A549 (cell line): ENCODE measurements at regions not wholly inside any gene's neighbourhood (a gene's known extent, or its start where the extent isn't known, plus 50 kb on each side); places are given as distances from the start of the nearest gene placed in this dataset.

Experiments
- ATAC-seq, 2 experiments: fragments of 200-7000 bp in 1 of 2; fragments of >200 bp in 1 of 2; cut with Nextera tagmentation in 1 of 2; cut with Tn5 transposase in 1 of 2; 3 replicates each; pipeline versions ENCODE4 v1.8.0 to v1.9.1; 2018 to 2020; ENCODE audit warnings: mild to moderate bottlenecking in 1 of 2, moderate library complexity in 1 of 2
- CTCF ChIA-PET: fragments of 300-600 bp; sonication (Branson Sonifier 250); formaldehyde crosslinking; extraction: SDS; loops from one replicate; lab custom pipeline; 2021; ENCODE audit warnings: antibody characterized with exemption, inconsistent platforms; lab: Yijun Ruan, JAX
- POLR2A ChIA-PET: fragments of 350-600 bp; formaldehyde crosslinking; extraction: SDS; loops from one replicate; lab custom pipeline; 2021; ENCODE audit warnings: antibody characterized with exemption, inconsistent platforms; lab: Yijun Ruan, JAX
- DNase-seq, 2 experiments: peaks; one replicate each; pipeline versions ENCODE4 v3.0.0 to v3.0.0-alpha.2; 2011 to 2016; ENCODE audit warnings: low read depth in 1 of 2, low spot score in 1 of 2
- FAIRE-seq: peaks from 2 replicates; lab custom pipeline; 2011; peaks lifted over from hg19 to GRCh38; lab: Jason Lieb, UNC
- H3K27ac ChIP-seq, 2 experiments: fragments of >200 bp; sonication (Bioruptor Twin); formaldehyde crosslinking; 3 replicates each; pipeline ENCODE4 v1.5.1; 2016 to 2017
- H3K4me1 ChIP-seq: fragments of >200 bp; sonication (Bioruptor Twin); formaldehyde crosslinking; 3 replicates; pipeline ENCODE4 v1.6.1; 2016
- H3K4me2 ChIP-seq: fragments of >200 bp; sonication (Bioruptor Twin); formaldehyde crosslinking; 3 replicates; pipeline ENCODE4 v1.6.1; 2016
- H3K4me3 ChIP-seq: fragments of >200 bp; sonication (Bioruptor Twin); formaldehyde crosslinking; 3 replicates; pipeline ENCODE4 v1.5.1; 2016
- H3K9me3 ChIP-seq: fragments of >200 bp; sonication (Bioruptor Twin); formaldehyde crosslinking; 3 replicates; pipeline ENCODE4 v1.6.1; 2016
- CBX8 ChIP-seq: fragments of 200-600 bp; sonication (generic); IDR thresholded peaks from 2 replicates; pipeline ENCODE4 v1.6.1; 2016
- CTCF ChIP-seq: fragments of >200 bp; sonication (Bioruptor Twin); formaldehyde crosslinking; IDR thresholded peaks from 3 replicates; pipeline ENCODE4 v1.5.1; 2016
- EP300 ChIP-seq, 2 experiments: fragments of >200 bp; sonication (Bioruptor Twin); formaldehyde crosslinking; IDR thresholded peaks; 2 replicates in 1 of 2; 3 replicates in 1 of 2; pipeline ENCODE4 v1.6.1; 2016 to 2017
- HMGXB4 ChIP-seq: fragments of 250-450 bp; sonication (Bioruptor Pico); IDR thresholded peaks from 2 replicates; pipeline ENCODE4 v1.5.0; 2021; ENCODE audit warnings: mild to moderate bottlenecking, moderate library complexity, borderline replicate concordance
- MAX ChIP-seq: IDR thresholded peaks from 2 replicates; pipeline ENCODE4 v1.6.1; 2012
- MAZ ChIP-seq: fragments of 150-350 bp; IDR thresholded peaks from 2 replicates; pipeline ENCODE4 v1.6.1; 2014; ENCODE audit warnings: antibody characterized with exemption, low read depth, low read length, borderline replicate concordance
- MYC ChIP-seq: IDR thresholded peaks from 2 replicates; pipeline ENCODE4 v1.6.1; 2012; ENCODE audit warnings: mild to moderate bottlenecking, inconsistent platforms, low read length, improper control_type of control experiment, borderline replicate concordance
- NFE2L2 ChIP-seq: fragments of 150-350 bp; conservative IDR thresholded peaks from 2 replicates; pipeline ENCODE4 v1.6.1; 2014; ENCODE audit warnings: low read length
- POLR2A ChIP-seq: IDR thresholded peaks from 2 replicates; pipeline ENCODE4 v1.6.1; 2012; ENCODE audit warnings: mild to moderate bottlenecking, low read length
- RAD21 ChIP-seq, 2 experiments: fragments of >200 bp in 1 of 2; sonication (Bioruptor Twin) in 1 of 2; formaldehyde crosslinking in 1 of 2; IDR thresholded peaks in 1 of 2; conservative IDR thresholded peaks in 1 of 2; 2 replicates in 1 of 2; 3 replicates in 1 of 2; pipeline ENCODE4 v1.6.1; 2012 to 2018; ENCODE audit warnings: inconsistent platforms in 1 of 2
- RCOR1 ChIP-seq: fragments of 150-350 bp; IDR thresholded peaks from 2 replicates; pipeline ENCODE4 v1.6.1; 2014; ENCODE audit warnings: antibody characterized with exemption, low read length, low read depth
- SMC3 ChIP-seq: fragments of >200 bp; sonication (Bioruptor Twin); formaldehyde crosslinking; IDR thresholded peaks from 3 replicates; pipeline ENCODE4 v1.6.1; 2018; ENCODE audit warnings: inconsistent platforms
- SREBF2 ChIP-seq: fragments of 450-650 bp; IDR thresholded peaks from 2 replicates; pipeline ENCODE4 v1.6.1; 2014; ENCODE audit warnings: mild to moderate bottlenecking, moderate library complexity
- TFCP2L1 ChIP-seq: fragments of 250-450 bp; sonication (Bioruptor Pico); IDR thresholded peaks from 2 replicates; pipeline ENCODE4 v1.5.0; 2021; ENCODE audit warnings: mild to moderate bottlenecking
- USF2 ChIP-seq: fragments of 450-650 bp; IDR thresholded peaks from 2 replicates; pipeline ENCODE4 v1.6.1; 2014; ENCODE audit warnings: antibody characterized with exemption
- ZFP36 ChIP-seq: fragments of 450-650 bp; IDR thresholded peaks from 2 replicates; pipeline ENCODE4 v1.6.1; 2014; ENCODE audit warnings: borderline replicate concordance; ENCODE audit not compliant: partially characterized antibody
- WGBS: methylation state at CpG from one replicate; pipeline ENCODE4 v1.1.6; 2017; ENCODE audit errors: missing lambda C conversion rate; 5-methylcytosine and 5-hydroxymethylcytosine counted together

GRCh38 chr13:79679334-79679733, 198.4 kb downstream of the NDFIP2 start:
- POLR2A ChIA-PET: interaction anchor here (0.8 kb wide), 1 partner anchor 662 kb away, joined by 3 read pairs; the partner anchor contains the start of gene SPRY2

GRCh38 chr13:79678100-79678499, 197.1 kb downstream of the NDFIP2 start:
- Histone ChIP-seq H3K27ac (no peak overlapping the region), H3K4me2 (no peak overlapping the region), H3K9me3 (peaks cover 6% of the 10 kb centered on the region; the same call in 1 of the 3 replicates), H3K4me1 (peaks cover 4% of the 10 kb centered on the region; the same call in 1 of the 3 replicates), H3K4me3 (no peak overlapping the region)
- ATAC-seq (no peak), FAIRE-seq (no peak), DNase-seq (no peak)
- 60% methylated on average over 2 of the region's 2 CpGs for WGBS
- POLR2A ChIA-PET: no interaction called here
- no peak for TF ChIP-seq USF2
- no peak for TF ChIP-seq CBX8
- no peak for TF ChIP-seq CTCF
- TF ChIP-seq MAZ: no peak
- CTCF ChIA-PET: interaction anchor here (1.0 to 1.6 kb wide), 5 partner anchors 8 to 685 kb away, joined by 3 to 6 read pairs (median 4); no protein-coding TSS in a partner anchor

More at GRCh38 chr13:79679334-79679733, 198.4 kb downstream of the NDFIP2 start:
- CTCF ChIA-PET: interaction anchor here (0.6 to 2.5 kb wide), 9 partner anchors 8 to 683 kb away, joined by 3 to 10 read pairs (median 3); no protein-coding TSS in a partner anchor
- H3K4me3 ChIP-seq: no peak overlapping the region
- DNase-seq: peak; percentile 3 to 69
- H3K9me3 ChIP-seq: peaks cover 6% of the 10 kb centered on the region; the same call in 1 of the 3 replicates
- TF ChIP-seq NFE2L2 (no peak), HMGXB4 (CRISPR knock-in tag) (no peak), SMC3 (peak; percentile 77), TFCP2L1 (CRISPR knock-in tag) (no peak), SREBF2 (no peak), POLR2A (no peak), MAX (no peak), CTCF (peak; percentile 64), ZFP36 (peak; percentile 57), MYC (no peak), RCOR1 (no peak), RAD21 (conservative IDR thresholded peaks at IDR 0.05 in 1 of 2, IDR thresholded peaks at IDR 0.05 in 1 of 2) (peak; percentile 76 to 79), EP300 (IDR thresholded peaks at IDR 0.05) (no peak)
- TF ChIP-seq, all 56 proteins: peak for 4
- no peak for FAIRE-seq
- peaks cover 4% of the 10 kb centered on the region; the same call in 1 of the 3 replicates for H3K4me1 ChIP-seq
- H3K4me2 ChIP-seq: no peak overlapping the region
- ATAC-seq: peak; percentile 73 to 83; a peak in 4 of 6 replicates
- H3K27ac ChIP-seq: 0 out of 6 replicates have a peak overlapping the region, but pooled peaks of 1 of the 2 experiments have one; percentile 19
- 4% methylated on average over 2 of the region's 2 CpGs for WGBS
